ENCODE measurements at regions not wholly inside any gene's neighbourhood (a gene's known extent, or its start where the extent isn't known, plus 50 kb on each side); places are given as distances from the start of the nearest gene placed in this dataset.

DNA sequence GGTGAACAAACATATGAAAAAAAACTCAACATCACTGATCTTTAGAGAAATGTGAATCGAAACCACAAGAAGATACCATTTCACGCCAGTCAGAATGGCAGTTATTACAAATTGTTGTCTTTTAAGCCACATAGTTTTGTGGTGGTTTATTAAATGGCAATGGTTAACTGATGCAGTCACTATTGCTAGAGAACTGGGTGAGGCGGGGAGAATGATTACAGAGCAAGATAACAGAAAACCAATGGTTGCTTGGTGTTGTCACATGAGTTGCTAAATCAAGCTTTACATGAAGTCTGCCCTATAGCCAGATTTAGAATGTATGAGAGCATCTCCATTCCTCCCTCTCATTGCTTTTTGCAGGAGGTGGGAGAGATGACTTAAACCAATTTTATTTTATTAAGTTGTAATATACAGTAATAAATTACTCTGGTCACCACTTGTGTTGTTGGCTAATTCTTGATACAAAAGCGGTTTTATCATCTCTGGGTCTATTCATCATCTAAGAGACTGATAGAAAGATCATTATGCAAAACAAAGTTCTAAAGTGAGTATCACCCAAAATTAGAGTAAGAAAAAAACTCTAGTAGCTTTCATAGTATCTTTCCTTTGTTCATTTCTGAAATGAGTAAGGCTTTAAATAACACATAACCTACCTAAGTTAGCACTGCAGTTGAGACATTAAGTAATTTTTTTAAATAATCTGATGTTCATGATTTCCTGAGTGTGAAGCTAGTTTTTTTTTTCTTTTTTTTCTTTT, 859.5 kb downstream of the STIM2 start:
- TF ChIP-seq FOXM1 (IDR thresholded peaks at IDR 0.05; ENCODE audit: low read depth), result no peak
- no peak for TF ChIP-seq TCF12 (IDR thresholded peaks at IDR 0.05)
- TF ChIP-seq, protein P1, sequence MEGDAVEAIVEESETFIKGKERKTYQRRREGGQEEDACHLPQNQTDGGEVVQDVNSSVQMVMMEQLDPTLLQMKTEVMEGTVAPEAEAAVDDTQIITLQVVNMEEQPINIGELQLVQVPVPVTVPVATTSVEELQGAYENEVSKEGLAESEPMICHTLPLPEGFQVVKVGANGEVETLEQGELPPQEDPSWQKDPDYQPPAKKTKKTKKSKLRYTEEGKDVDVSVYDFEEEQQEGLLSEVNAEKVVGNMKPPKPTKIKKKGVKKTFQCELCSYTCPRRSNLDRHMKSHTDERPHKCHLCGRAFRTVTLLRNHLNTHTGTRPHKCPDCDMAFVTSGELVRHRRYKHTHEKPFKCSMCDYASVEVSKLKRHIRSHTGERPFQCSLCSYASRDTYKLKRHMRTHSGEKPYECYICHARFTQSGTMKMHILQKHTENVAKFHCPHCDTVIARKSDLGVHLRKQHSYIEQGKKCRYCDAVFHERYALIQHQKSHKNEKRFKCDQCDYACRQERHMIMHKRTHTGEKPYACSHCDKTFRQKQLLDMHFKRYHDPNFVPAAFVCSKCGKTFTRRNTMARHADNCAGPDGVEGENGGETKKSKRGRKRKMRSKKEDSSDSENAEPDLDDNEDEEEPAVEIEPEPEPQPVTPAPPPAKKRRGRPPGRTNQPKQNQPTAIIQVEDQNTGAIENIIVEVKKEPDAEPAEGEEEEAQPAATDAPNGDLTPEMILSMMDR (IDR thresholded peaks at IDR 0.05), result no peak
- TF ChIP-seq SMC3 (IDR thresholded peaks at IDR 0.05; ENCODE audit: low read depth, low read length), result no peak
- no peak for TF ChIP-seq RAD21 (IDR thresholded peaks at IDR 0.05; ENCODE audit: low read length)
- TF ChIP-seq, protein P2, sequence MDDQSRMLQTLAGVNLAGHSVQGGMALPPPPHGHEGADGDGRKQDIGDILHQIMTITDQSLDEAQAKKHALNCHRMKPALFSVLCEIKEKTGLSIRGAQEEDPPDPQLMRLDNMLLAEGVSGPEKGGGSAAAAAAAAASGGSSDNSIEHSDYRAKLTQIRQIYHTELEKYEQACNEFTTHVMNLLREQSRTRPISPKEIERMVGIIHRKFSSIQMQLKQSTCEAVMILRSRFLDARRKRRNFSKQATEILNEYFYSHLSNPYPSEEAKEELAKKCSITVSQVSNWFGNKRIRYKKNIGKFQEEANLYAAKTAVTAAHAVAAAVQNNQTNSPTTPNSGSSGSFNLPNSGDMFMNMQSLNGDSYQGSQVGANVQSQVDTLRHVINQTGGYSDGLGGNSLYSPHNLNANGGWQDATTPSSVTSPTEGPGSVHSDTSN (IDR thresholded peaks at IDR 0.05), result no peak
- no peak for TF ChIP-seq POLR2AphosphoS5 (IDR thresholded peaks at IDR 0.05; ENCODE audit: low read depth, low read length)
- TF ChIP-seq ZBTB33 (IDR thresholded peaks at IDR 0.05; ENCODE audit: borderline replicate concordance, low read depth), result no peak

Data from SK-N-SH (cell line).